ENCODE measurements at regions not wholly inside any gene's neighbourhood (a gene's known extent, or its start where the extent isn't known, plus 50 kb on each side); places are given as distances from the start of the nearest gene placed in this dataset.

GRCh38 chr9:99475401-99476065 lies 253.5 kb downstream of the SEC61B start:
- TF ChIP-seq RCOR1 (IDR thresholded peaks at IDR 0.05; ENCODE audit: low read depth, low read length) = no peak
- no peak for TF ChIP-seq HDAC2 (IDR thresholded peaks at IDR 0.05)
- TF ChIP-seq ELK1 (IDR thresholded peaks at IDR 0.05; ENCODE audit: low read depth, low read length) = no peak
- TF ChIP-seq PHF8 (IDR thresholded peaks at IDR 0.05; ENCODE audit: borderline replicate concordance, low read depth) = no peak
- no peak for TF ChIP-seq ZNF302 (CRISPR knock-in tag; IDR thresholded peaks at IDR 0.05)
- no peak for TF ChIP-seq REST (IDR thresholded peaks at IDR 0.05)
- no peak for TF ChIP-seq MAX (IDR thresholded peaks at IDR 0.05)
- TF ChIP-seq E2F6 (IDR thresholded peaks at IDR 0.05; ENCODE audit: borderline replicate concordance, low read depth) = no peak
- no peak for TF ChIP-seq NFE2L2 (conservative IDR thresholded peaks at IDR 0.05; ENCODE audit: low read length)
- TF ChIP-seq HOXB5 (CRISPR knock-in tag; IDR thresholded peaks at IDR 0.05) = no peak
- TF ChIP-seq NPAS2 (CRISPR knock-in tag; IDR thresholded peaks at IDR 0.05; ENCODE audit: borderline replicate concordance) = no peak
- TF ChIP-seq CHD2 (IDR thresholded peaks at IDR 0.05; ENCODE audit: low read length, partially characterized antibody) = no peak
- no peak for TF ChIP-seq RARB (CRISPR knock-in tag; IDR thresholded peaks at IDR 0.05)
- no peak for TF ChIP-seq ESRRA (IDR thresholded peaks at IDR 0.05; ENCODE audit: borderline replicate concordance, low read length)
- TF ChIP-seq ZSCAN20 (CRISPR knock-in tag; IDR thresholded peaks at IDR 0.05) = no peak
- no peak for TF ChIP-seq BHLHE40 (IDR thresholded peaks at IDR 0.05; ENCODE audit: low read depth, low read length)
- TF ChIP-seq EHF (CRISPR knock-in tag; IDR thresholded peaks at IDR 0.05) = no peak
- no peak for TF ChIP-seq HEYL (CRISPR knock-in tag; IDR thresholded peaks at IDR 0.05)
- WGBS (ENCODE audit: missing lambda C conversion rate) = under 1% methylated on average over 3 of the region's 3 CpGs
- CTCF ChIA-PET = no interaction called here
- no peak for ATAC-seq
- Histone ChIP-seq H3K4me2 (no peak overlapping the region), H3K4me3 (no peak overlapping the region), H3K9me3 (no peaks in the 10 kb centered on the region), H3K4me1 (no peaks in the 10 kb centered on the region), H3K27ac (no peak overlapping the region)
- POLR2A ChIA-PET = no interaction called here
- DNase-seq (ENCODE audit: low read depth in 1 of 2, low spot score in 1 of 2) = no peak
- FAIRE-seq = no peak

- TF ChIP-seq FOSB (CRISPR knock-in tag; IDR thresholded peaks at IDR 0.05) = no peak
- TF ChIP-seq TP53 (CRISPR knock-in tag; IDR thresholded peaks at IDR 0.05) = no peak
- no peak for TF ChIP-seq EHMT2 (IDR thresholded peaks at IDR 0.05; ENCODE audit: low read depth)
- no peak for TF ChIP-seq HOXB13 (CRISPR knock-in tag; IDR thresholded peaks at IDR 0.05; ENCODE audit: low read depth)
- no peak for TF ChIP-seq POLR2A (IDR thresholded peaks at IDR 0.05; ENCODE audit: low read length)
- TF ChIP-seq CTCF (IDR thresholded peaks at IDR 0.05) = no peak
- TF ChIP-seq BHLHE40 (IDR thresholded peaks at IDR 0.05; ENCODE audit: low read depth, low read length) = no peak
- no peak for TF ChIP-seq EP300 (IDR thresholded peaks at IDR 0.05)
- no peak for TF ChIP-seq HMGXB4 (CRISPR knock-in tag; IDR thresholded peaks at IDR 0.05; ENCODE audit: borderline replicate concordance)
- TF ChIP-seq SREBF2 (IDR thresholded peaks at IDR 0.05) = no peak
- no peak for TF ChIP-seq RARB (CRISPR knock-in tag; IDR thresholded peaks at IDR 0.05)
- no peak for TF ChIP-seq RAD21 (conservative IDR thresholded peaks at IDR 0.05 in 1 of 2, IDR thresholded peaks at IDR 0.05 in 1 of 2)
- H3K4me1 ChIP-seq = no peaks in the 10 kb centered on the region
- no peak for FAIRE-seq
- no peak for DNase-seq (ENCODE audit: low read depth in 1 of 2, low spot score in 1 of 2)
- no peak for ATAC-seq
- no peak overlapping the region for H3K4me3 ChIP-seq
- POLR2A ChIA-PET = no interaction called here
- no peak overlapping the region for H3K4me2 ChIP-seq
- H3K27ac ChIP-seq = no peak overlapping the region
- no peaks in the 10 kb centered on the region for H3K9me3 ChIP-seq
- WGBS (ENCODE audit: missing lambda C conversion rate) = 56% methylated on average over 10 of the region's 10 CpGs
- CTCF ChIA-PET = no interaction called here
These were observed 256.5 kb downstream of the SEC61B start for GRCh38 chr9:99478469-99479027.
